D721Med (cell line): ENCODE measurements at regions not wholly inside any gene's neighbourhood (a gene's known extent, or its start where the extent isn't known, plus 50 kb on each side); places are given as distances from the start of the nearest gene placed in this dataset.
"Not testable (repeated sequence)": the region's sequence is repeated elsewhere in the genome, so short reads cannot be mapped to it uniquely, and the experiment has no call there.

Source experiments
- DNase-seq: peaks from one replicate; pipeline ENCODE4 v3.0.0; 2011; ENCODE audit warnings: low spot score; ENCODE audit not compliant: insufficient read length
- FAIRE-seq: peaks from 2 replicates; lab custom pipeline; 2011; peaks lifted over from hg19 to GRCh38; lab: Jason Lieb, UNC
- TF ChIP-seq, protein P1 (sequence below): IDR thresholded peaks from 2 replicates; pipeline ENCODE4 v1.5.1; 2012; ENCODE audit warnings: mild to moderate bottlenecking, control low read depth; ENCODE audit not compliant: insufficient read depth; ENCODE audit errors: missing control alignments

DNA sequence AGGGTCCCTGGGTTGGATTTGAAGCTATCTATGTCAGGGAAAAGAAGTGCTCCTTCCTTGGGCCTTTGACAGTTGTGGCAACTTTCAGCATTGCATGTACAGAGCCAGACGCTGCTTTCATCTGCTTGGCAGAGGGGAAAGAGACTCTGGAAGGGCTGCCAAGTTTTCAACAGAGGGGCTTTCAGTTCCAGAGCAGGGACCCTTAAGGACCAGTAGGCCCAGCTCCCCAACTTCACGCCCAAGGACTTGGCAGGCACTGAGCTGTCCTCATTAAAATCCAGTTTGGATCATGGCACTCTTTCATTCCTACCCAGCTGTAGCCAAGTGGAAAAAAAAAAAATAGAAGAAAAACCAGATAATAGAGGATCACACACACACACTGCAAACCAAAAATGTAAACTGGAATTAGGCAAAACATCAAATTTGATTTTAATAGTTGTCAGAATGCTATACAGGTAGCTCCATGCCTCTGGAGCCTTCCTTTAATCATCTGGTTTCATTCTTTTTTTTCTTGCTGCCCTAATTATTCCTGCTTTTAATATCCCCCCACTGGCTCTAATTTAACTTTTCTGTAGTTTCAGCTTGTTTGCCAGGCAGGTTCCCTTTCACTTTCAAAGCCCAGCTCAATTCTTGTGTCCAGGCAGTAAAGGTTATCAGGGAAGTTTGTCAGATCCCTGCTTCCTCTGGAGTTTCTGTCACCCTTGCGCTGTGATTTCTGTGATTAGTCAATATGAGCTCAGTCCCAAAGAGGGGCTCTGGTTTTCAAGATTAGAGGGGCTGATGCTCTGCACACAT, 702.6 kb upstream of the CDH8 start:
- DNase-seq (no peak), FAIRE-seq (no peak)
- TF ChIP-seq, protein P1, sequence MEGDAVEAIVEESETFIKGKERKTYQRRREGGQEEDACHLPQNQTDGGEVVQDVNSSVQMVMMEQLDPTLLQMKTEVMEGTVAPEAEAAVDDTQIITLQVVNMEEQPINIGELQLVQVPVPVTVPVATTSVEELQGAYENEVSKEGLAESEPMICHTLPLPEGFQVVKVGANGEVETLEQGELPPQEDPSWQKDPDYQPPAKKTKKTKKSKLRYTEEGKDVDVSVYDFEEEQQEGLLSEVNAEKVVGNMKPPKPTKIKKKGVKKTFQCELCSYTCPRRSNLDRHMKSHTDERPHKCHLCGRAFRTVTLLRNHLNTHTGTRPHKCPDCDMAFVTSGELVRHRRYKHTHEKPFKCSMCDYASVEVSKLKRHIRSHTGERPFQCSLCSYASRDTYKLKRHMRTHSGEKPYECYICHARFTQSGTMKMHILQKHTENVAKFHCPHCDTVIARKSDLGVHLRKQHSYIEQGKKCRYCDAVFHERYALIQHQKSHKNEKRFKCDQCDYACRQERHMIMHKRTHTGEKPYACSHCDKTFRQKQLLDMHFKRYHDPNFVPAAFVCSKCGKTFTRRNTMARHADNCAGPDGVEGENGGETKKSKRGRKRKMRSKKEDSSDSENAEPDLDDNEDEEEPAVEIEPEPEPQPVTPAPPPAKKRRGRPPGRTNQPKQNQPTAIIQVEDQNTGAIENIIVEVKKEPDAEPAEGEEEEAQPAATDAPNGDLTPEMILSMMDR: no peak

DNA sequence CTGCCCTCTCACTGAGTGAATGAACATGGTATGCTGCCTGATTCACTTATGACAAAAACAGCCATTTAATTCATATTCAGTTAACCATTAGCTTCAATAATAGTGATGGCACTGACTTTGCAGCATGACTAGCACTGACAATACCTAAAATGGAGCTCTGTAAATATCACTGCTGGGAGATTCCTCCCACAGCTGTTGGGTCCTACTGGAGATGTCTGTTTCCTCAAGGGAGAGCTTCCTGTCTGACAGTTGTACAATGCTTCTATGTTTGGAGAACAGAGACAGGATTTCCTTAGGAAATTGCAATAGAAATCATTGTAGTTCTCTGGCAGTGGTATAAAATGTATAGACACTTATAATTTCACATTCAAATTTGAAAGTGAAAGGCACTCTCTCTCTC, 695.9 kb upstream of the CDH8 start:
- TF ChIP-seq, protein P1: no peak
- FAIRE-seq: no peak
- no peak for DNase-seq

DNA sequence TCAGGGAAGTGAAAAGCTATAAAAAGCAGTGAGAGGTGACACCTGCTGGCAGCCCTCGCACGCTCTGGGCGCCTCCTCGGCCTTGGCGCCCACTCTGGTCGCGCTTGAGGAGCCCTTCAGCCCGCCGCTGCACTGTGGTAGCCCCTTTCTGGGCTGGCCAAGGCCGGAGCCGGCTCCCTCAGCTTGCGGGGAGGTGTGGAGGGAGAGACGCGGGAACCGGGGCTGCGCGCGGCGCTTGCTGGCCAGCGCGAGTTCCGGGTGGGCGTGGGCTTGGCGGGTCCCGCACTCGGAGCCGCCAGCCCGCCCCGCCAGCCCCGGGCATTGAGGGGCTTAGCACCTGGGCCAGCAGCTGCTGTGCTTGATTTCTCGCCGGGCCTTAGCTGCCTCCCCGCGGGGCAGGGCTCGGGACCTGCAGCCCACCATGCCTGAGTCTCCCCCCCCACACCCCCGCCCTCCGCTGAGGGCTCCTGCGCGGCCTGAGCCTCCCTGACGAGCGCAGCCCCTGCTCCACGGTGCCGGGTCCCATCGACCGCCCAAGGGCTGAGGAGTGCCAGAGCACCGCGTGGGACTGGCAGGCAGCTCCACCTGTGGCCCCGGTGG, 688.5 kb upstream of the CDH8 start:
- not testable (repeated sequence) for FAIRE-seq

DNA sequence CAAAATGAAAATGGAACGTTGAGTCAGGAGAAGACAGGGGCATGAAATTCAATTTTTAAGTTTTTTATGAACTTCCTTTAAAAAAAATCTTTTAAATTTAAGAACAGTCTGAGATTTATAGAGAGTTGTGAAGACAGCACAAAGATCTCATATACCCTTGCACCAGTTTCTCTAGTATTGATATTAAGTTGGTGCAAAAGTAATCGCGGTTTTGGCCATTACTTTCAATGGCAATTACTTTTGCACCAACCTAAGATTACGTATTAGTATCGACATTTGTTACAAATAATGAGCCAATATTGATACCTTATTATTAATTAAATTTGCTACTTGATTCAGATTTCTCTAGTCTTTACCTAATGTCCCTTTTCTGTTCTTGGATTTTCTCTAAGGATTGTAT, 684.4 kb upstream of the CDH8 start:
- TF ChIP-seq, protein P1: no peak
- FAIRE-seq (no peak), DNase-seq (no peak)

More for the DNA sequence above, 688.5 kb upstream of the CDH8 start:
- not testable (repeated sequence) for DNase-seq

DNA sequence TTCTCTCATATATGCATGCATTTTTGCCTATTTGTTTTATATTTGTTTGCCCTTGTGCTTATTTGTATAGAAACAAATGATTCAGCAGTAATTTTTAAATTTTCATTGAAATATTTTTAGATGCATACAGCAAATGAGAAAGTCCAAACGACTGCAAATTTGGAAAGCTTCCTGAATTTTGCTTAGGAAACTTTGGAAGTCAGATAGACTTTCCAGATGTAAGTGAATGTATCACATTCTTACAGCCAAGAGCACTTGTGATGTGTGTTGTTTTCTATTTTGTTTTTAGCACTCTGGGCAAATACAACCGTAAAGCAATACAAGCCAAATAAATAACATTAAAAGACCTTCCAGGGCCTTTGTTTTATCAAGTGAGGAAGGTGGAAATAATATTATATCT, 680.8 kb upstream of the CDH8 start:
- TF ChIP-seq, protein P1: no peak
- no peak for FAIRE-seq
- no peak for DNase-seq

DNA sequence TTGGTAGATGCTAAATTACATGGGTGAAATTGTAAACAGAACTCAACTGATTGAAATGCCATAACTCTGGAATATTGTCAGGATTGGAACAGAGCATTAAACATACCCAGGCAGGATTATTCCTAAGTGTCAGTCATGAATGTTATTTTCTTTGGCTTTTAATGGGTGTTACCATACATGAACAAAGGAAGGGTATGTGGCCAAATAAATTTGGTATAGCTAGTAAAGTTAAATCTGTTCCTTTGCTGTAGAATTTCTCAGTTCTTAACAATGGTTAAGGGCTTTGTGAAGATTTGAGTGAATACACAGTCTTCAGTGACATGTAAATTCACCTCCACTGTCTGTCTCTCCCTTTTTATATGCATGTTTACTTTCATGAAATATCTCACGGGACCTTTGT, 679.5 kb upstream of the CDH8 start:
- FAIRE-seq (no peak), DNase-seq (no peak)
- TF ChIP-seq, protein P1: no peak

DNA sequence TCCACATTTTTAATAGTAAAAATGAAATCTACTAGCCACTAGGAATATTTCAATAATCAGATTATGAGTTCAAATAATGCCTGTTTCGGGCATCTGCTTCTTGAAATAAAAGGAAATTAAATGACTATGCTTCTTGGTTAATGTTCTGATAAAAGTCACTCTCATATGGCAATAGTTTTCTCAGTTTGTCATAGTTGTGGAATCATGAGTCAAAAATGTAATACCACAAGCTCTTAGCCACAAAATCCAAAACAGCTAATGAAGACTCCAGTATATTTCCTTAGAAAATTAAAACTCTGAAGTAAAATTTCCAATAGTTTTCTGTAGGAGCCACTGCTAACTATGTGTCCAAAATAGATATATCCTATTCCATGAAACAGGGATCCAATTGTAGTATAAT, 676.3 kb upstream of the CDH8 start:
- FAIRE-seq: no peak
- TF ChIP-seq, protein P1: no peak
- DNase-seq: no peak
